Mesenteric fat pad (tissue), 1 donor: ENCODE measurements at regions not wholly inside any gene's neighbourhood (a gene's known extent, or its start where the extent isn't known, plus 50 kb on each side); places are given as distances from the start of the nearest gene placed in this dataset.

Source experiments
- DNase-seq: peaks from one replicate; pipeline ENCODE4 v3.0.0-alpha.2; 2020; ENCODE audit warnings: low spot score
- donor health status: DM: yes; HTN: yes; CAD: no.

GRCh38 chr5:7955476-7955875 is 86.5 kb downstream of the MTRR start:
- no peak for DNase-seq

- DNase-seq: no peak
These were observed 88.4 kb downstream of the MTRR start for GRCh38 chr5:7957329-7957728.

GRCh38 chr5:7960142-7960541 is 91.2 kb downstream of the MTRR start:
- DNase-seq: no peak

GRCh38 chr5:7961540-7961939 is 92.6 kb downstream of the MTRR start:
- DNase-seq: no peak

- no peak for DNase-seq
These were observed 101.9 kb downstream of the MTRR start for GRCh38 chr5:7970816-7971215.

GRCh38 chr5:7976411-7977190 is 107.7 kb downstream of the MTRR start:
- no peak for DNase-seq

- no peak for DNase-seq
These were observed 109.2 kb downstream of the MTRR start for GRCh38 chr5:7978114-7978513.

GRCh38 chr5:7978991-7979390 is 110.0 kb downstream of the MTRR start:
- DNase-seq: no peak

- DNase-seq: no peak
These were observed 111.9 kb downstream of the MTRR start for GRCh38 chr5:7980881-7981280.

- no peak for DNase-seq
These were observed 114.5 kb downstream of the MTRR start for GRCh38 chr5:7983433-7983832.

- no peak for DNase-seq
These were observed 122.3 kb downstream of the MTRR start for GRCh38 chr5:7991125-7991821.

GRCh38 chr5:7995688-7996294 is 126.8 kb downstream of the MTRR start:
- no peak for DNase-seq

GRCh38 chr5:8005416-8005815 is 136.5 kb downstream of the MTRR start:
- DNase-seq: no peak

- DNase-seq: no peak
These were observed 143.4 kb downstream of the MTRR start for GRCh38 chr5:8012131-8012977.

GRCh38 chr5:8013948-8014710 is 145.2 kb downstream of the MTRR start:
- DNase-seq: no peak

- DNase-seq: no peak
These were observed 150.8 kb downstream of the MTRR start for GRCh38 chr5:8019719-8020218.

GRCh38 chr5:8020861-8021514 is 152.0 kb downstream of the MTRR start:
- DNase-seq: no peak

- DNase-seq: no peak
These were observed 159.3 kb downstream of the MTRR start for GRCh38 chr5:8028243-8028642.

GRCh38 chr5:8033261-8033660 is 164.3 kb downstream of the MTRR start:
- DNase-seq: no peak

GRCh38 chr5:8034852-8035251 is 165.9 kb downstream of the MTRR start:
- no peak for DNase-seq
